HUDEP-2 (cell line): ENCODE measurements at regions not wholly inside any gene's neighbourhood (a gene's known extent, or its start where the extent isn't known, plus 50 kb on each side); places are given as distances from the start of the nearest gene placed in this dataset.
"Not testable (repeated sequence)": the region's sequence is repeated elsewhere in the genome, so short reads cannot be mapped to it uniquely, and the experiment has no call there.

ENCODE experiments used
- DNase-seq, 76 experiments: peaks; one replicate each; lab custom pipeline; 2025; ENCODE audit not compliant: unreplicated experiment in 76 of 76; lab: John Stamatoyannopoulos, UW

DNA sequence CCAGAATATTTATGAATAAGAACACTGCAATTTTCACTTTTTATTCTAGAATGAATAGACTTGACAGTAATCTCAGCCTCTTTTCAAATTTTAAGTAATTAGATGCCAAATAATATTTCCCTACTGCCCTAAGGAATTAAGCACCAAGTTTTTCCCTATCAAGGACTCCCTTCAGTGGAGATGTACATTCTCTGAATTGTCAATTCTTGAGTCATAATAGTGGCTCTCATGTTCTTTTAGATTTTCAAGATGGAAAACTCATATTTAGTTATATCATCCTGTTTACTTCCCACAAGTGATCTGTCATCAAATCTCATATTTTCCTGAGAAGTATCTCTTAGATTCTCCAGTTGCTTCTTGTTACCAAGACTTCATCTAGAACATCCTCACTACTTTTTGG is 1248.9 kb upstream of the CHAC2 start:
- no peak for DNase-seq

DNA sequence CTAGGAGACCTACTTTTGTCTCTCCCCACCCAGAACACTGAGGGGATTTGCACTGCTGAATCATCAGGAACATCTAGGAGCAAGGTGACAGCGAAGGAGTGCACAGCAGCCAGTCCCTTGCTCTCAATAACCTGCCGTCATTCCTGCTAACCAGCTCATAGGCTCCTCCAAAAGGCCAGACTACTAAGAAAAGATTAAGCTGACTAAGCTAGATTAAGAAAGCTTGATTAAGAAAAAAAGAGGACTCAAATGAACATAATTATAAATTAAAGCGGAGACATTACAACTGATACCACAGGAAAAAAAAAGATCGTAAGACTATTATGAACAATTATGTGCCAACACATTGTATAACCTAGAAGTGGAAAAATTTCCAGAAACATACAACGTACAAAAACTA is 1254.8 kb upstream of the CHAC2 start:
- no peak for DNase-seq

DNA sequence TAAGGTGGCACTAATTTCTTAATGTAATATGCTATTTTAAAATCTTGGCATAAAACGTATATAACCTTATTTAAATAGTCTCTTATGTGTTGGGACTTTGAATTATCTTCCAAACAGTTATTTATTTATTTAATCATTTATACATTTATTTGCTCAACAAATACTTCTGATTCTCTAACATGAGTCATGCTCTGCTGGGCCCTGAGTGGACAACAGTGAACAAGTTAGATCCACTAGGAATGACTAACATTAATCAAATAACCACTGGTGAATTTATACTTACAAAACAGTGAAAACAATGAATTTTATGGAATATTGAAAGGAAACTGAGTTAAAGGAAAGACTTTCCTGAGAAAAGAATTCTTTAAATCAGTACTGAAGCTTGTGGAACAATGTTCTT is 1257.2 kb upstream of the CHAC2 start:
- DNase-seq, result no peak

DNA sequence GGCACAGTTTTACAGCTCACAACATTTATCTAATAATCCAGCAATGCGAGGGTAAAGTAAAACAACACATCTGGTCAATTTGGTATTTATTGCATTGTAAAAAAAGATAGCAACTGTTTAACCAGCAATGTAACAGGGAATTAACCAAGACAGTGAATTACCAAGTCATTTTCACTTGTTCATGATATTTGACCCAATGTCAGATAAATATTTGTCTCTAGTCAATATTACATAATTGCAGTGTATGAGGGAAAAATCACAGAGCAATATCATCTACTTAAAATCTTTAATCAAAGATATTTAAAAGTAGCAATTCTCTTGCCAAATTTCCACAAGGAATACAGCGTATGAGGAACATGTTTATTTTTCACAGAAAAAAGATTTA is 1265.1 kb upstream of the CHAC2 start:
- DNase-seq, result no peak

DNA sequence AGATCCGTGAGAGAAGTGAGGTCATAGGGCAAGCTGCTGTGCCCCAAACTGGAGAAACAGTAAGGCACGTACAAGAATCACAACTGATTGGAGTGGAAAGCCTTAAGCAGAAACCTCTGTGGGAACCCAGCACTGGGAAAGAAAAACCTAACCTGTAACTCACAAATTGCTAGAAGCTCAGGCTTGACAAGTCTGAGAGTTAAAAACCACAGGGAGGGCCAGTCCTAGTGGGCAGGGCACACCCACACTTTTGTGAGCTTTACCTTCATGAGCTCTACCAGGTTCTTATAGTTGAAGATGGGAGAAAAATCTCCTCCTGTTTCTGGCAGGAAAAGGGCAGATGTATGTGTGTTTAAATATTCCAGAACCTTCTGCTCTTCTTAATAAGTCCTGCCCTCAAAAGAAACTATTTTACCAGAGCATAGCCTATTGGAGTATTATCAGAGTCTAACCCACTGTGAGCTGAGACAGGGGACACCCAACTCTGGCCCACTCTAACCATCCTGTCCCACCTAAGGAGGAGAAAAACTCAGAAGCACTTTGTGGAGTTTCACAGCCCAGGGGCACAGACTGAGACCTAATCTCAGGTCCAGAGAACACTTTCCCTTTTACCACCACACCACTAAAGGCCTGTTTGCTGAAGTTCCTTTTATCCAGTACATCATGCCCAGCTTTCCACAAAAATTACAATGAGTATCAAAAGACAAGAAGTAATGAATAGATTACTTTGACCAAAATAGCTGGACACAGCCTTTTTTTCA is 1265.7 kb upstream of the CHAC2 start:
- DNase-seq, result no peak

DNA sequence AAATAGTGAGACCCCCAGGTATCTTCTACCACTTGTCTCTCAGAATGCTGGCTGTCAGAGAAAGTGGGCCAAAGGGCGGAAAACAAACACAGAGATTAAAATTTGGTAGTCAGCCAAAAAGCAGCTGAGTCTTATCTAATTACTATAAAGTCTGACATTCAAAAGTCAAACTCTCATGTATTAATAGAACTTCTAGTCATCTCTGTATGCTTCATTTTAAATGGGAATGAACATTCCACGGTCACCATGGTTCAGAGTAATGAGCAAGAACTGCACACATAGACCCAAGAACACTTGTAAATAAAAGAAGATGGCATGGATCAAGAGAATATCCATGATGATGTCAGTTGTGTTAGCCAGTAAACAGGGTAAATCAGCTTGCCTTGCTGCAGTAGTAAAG is 1267.0 kb upstream of the CHAC2 start:
- no peak for DNase-seq

DNA sequence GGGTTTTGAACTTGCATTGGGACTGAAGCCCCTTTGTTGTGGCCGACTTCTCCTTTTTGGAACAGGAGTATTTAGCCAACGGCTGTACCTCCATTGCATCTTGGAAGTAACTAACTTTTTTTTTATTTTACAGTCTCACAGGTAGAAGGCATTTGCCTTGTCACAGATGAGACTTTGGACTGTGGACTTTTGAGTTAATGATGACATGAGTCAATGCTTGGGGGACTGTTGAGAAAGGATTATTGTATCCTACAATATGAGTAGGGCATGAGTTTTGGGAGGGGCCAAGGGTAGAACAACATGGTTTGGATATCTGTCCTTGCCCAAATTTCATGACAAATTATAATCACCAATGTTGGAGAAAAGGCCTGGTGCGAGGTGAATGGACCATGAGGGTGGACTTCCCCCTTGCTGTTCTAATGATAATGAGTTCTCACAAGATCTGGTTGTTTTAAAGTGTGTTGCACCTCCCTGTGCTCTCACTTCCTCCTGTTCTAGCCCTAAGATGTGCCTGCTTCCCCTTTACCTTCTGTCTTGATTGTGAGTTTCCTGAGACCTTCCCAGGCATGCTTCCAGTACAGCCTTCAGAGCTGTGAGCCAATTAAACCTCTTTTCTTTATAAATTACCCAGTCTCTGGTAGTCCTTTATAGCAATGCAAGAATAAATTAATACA is 1269.4 kb upstream of the CHAC2 start:
- DNase-seq, result no peak

DNA sequence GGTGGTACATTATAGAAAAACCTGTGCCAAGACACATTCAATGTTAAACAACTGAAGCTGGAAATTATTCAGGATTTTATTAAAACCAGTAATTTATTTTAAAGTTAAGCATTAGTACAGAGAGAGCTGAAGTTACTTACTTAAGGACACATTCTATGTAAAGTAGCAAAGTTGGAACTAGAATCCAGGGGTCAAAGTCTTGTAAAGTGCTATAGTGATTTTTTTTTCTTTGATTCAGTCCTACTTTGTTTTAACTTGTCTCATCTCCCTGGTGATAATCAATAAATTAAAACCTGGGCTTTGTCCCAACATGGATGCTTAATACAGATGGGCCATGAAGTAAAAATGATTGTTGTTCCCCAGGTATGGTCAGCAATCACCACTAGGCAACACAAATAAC is 1271.8 kb upstream of the CHAC2 start:
- DNase-seq, result no peak

DNA sequence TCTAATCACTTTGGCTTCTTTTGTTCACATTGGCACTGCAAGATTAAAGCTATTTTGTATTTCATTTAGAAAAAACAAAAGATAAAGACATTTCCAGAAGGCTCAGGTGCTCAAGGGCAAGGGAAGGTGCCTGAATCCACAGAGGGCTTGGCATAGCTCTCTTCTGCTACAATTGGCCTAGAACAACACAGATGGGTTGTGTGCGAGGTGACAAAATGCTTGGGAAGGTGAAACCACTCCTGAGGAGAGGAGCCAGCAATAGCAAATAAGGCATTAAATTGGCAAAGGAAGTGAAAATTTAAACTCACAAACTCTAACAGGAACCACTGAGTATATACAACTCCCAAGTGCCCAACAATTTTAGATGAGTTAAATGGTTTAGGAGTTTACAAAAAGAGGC is 1290.4 kb upstream of the CHAC2 start:
- no peak for DNase-seq

DNA sequence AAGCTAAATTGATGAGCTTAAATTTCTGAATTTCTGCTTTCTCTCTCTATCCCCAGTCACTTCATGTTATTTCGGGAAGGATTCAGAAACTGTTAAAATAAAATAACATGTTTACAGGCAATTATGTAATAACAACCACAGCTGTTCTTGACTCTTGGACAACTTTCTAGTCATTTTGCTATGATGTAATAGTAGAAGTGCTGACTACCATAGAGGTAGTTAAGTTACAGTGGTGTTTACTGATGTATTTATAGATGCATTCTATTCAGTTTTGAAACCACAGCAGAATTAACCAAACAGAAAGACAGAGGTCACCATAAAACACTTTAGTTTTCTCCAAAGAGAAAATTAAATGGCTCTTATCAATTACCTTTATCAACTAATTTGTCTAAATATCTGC is 1292.0 kb upstream of the CHAC2 start:
- no peak for DNase-seq

DNA sequence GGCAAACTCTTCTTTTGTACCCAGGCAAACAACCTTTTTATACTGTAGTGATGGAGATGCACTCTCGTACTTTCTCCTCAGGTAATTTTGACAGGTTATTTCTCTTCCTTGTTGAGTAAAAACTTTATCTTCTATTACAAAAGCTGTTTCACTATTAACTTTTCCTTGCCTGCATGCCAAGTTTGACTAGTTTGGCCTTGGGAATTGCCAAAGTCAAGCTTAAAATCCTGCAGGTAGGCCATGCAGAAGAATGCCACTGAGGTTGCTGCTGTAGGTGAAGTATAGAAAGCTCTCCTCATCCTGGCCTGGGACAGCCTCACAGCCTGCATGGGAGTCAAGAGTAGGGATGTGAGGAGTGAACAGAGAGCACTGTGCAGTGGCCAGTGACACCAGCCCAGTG is 1293.5 kb upstream of the CHAC2 start:
- DNase-seq, result no peak

DNA sequence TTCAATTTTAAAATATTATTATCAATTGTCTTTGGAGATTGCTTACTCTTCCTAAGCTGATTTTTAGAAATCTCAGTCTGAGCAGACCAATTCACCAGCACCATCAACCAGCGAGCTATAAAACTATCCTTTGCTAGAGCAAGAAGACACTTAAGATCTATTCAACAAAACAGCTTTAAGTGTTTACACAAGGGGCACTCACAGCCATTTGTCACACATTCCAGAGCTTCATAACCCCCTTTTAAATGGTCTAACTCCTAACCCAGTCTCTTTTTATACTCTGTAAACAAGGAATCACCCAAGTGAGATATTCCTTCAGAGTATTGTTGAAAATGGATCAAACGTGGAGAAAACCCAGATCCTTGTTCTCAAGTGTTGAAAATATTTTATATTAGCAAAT is 1294.1 kb upstream of the CHAC2 start:
- DNase-seq, result no peak

DNA sequence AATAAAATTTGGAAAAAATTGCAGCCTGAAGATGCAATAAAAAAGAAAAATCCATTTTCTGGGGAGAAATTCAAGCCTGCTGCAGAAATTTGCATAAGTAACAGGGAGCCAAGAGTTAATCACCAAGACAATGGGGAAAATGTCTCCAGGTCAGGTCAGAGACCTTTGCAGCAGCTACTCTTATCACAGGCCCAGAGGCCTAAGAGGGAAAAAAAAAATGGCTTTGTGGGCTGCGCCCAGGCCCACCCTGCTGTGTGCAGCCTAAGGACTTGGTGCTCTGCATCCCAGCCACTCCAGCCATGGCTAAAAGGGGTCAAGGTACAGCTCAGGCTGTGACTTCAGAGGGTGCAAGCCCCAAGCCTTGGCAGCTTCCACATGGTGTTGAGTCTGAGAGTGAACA is 1297.1 kb upstream of the CHAC2 start:
- DNase-seq, result not testable (repeated sequence)

DNA sequence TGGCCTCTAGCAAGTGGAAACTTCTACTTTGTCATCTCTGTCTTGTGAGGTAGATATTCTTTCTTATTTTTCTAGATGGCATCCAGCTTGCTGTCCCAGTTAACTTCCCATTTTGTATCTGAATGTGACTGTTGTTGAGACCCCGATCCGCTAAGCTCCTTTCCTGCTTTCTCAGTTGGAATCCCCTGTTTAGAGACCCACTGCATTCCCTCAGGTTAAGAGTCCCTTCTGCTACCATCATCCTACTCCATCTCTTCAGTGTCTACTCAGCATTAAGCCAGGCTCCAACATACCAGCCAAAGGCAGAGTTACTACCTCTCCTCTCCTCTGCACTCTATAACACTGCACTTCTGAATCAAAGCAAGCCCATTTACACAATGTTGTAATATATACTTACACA is 1300.4 kb upstream of the CHAC2 start:
- DNase-seq, result no peak

DNA sequence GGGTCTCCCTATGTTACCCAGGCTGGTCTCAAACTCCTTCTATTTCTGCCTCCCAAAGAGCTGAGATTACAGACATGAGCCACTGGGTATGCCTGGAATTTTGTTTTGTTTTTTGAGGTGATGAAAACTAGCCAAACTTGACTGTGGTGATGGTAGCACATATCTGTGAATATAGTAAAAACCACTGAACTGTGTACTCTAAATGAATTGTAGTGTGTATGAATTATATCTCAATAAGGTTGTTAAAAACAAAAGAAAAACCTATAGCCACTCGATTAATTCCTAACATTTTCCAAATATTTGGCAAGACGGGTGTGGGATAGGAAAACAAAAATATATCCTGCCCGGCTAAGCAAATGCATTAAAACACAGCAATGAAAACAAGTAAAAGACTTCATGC is 1302.3 kb upstream of the CHAC2 start:
- DNase-seq, result no peak

DNA sequence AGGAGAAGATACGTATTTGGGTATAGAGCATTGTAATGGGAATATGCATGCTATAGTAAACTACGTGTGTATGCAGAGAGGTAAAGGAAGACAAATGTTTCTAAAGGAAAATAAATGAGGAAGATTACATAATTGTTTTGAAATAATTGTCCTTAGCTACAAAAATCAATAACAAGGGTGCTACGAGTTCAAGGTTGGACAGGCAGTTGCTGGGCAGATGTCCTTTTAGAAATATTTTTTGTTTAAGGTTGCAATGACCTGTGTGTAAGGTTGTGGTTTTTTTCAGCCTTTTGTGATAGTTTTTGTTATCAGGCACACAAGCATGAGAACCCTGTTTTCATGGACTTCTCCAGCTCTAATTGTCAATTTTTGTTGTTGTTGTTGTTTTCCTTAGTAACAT is 1304.1 kb upstream of the CHAC2 start:
- DNase-seq, result no peak

DNA sequence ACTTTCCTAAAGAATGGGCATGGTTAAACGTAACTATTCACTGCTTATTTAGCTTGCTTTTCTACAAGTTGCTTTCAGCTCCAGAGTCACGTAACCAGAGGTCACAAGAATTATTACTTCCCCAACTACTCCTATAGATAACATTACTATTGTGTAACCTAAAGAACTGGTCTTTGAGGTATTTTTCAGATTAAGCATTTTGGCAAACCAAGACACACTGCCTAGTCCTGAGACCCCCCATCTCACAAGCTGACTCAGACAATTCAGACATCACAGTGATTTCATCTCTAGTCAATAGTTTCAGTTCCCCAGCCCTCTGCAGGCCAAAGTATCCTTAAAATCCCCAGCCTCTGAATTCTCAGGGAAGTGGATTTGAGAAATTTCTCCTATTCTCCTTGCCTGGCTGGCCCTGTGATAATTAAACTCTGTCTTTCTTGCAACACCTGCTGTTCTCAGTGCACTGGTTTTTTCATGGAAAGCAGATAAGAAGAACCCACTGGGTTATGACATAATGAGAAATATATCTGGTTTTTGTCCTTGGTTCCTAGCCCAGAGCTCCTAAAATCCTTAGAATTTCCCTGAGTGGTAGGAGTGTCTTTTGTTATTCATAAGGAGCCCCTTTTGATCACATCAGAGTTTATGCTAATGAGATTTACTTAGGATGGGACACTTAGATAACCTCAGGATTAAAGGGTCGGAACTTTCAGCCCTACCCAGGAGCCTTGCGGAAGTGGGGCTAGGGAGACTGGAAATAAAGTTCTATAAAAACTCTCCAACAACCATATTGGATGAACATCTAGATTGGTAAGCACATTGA is 1310.8 kb upstream of the CHAC2 start:
- DNase-seq, result no peak

DNA sequence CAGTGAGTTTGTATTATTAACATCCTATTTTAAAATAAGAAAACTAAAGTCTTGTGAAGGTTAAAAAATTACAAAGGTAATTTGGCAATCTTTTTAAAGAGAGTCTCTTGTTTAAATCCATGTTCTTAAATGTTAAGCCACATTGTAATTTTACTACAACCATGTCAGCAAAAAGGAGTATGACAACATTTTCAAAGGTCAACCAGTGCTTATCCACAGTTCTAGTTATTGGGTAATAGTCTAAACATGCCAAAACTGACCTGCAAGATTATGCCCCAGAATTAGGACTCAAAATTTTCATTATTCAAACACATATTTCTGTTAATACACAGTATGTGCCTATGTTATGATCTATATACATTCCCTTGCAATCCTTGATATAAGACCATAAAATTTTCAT is 1312.6 kb upstream of the CHAC2 start:
- no peak for DNase-seq

DNA sequence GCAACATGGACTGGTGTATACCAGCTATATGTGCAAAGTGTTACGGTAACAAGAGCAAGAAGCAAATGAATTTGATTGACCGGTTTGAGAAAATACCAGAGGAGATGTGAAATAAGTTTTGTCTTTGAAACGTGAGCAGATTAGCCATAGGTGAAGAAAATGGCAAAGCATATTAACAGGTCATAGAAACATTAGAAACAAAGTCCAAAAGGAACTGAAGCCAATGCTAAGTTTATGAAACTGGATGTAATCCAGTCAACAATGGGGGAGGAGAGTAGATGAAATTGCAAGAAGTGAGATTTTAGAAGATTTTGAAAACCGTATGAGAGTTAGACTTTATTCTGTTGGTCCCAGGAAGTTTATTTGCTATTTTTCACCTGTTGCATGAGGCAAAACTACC is 1315.4 kb upstream of the CHAC2 start:
- no peak for DNase-seq

DNA sequence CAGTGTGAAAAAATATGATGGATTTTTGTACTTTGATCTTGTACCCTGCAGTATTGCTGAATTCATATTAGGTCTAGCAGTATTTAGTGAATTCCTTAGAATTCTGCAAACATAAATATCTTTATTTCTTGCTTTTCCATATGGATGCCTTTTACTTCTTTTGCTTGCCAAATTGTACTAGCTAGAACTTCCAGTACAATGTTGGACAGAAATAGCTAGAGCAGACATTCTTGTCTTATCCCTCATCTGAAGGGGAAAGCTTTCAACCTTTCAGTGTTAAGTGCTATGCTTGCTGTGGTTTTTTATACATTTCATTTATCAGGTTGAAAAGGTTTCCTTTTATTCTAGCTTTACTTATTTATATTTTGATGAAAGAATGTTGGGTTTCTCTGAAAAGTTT is 1321.9 kb upstream of the CHAC2 start:
- no peak for DNase-seq

DNA sequence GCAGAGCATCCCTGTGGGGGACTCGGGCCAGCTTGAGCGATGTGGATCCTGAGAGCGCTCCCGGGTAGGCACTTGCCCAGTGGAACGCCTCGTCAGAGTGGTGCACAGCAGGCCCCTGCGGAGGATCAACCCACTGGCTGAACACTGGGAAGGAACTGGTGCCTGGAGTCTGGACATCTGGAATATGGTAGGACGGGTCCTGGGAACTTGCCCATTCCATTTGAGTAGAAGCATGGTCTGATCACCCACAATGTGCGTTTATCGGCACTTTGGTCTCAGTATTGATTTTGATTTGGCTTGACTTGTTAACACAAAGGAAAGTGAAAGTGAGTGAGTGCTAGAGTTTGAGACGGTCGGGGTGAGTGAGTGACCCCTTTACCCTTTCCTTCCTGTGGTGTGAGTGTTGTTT is 1336.2 kb upstream of the CHAC2 start:
- no peak for DNase-seq

DNA sequence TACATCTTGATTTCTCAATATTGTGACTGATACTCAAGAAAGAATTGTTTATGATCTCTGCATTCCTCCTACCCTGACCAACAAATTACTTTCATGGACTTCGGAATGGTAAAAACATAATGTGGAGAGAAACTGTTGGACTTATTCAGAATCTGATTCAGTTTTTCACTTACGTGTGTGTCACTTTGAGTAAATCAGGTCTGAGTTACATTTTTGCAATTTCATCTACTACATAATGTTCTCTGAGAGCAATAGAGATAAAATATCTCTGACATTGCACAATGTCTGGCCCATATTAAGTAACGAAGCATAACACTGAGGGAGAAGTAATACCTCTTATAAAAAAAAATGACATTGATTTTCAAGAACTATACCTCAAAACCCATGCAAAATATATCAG is 1337.9 kb upstream of the CHAC2 start:
- no peak for DNase-seq
